HEK293 (cell line): ENCODE measurements at regions not wholly inside any gene's neighbourhood (a gene's known extent, or its start where the extent isn't known, plus 50 kb on each side); places are given as distances from the start of the nearest gene placed in this dataset.
"Not testable (repeated sequence)": the region's sequence is repeated elsewhere in the genome, so short reads cannot be mapped to it uniquely, and the experiment has no call there.

ENCODE experiments used
- CTCF ChIA-PET: fragments of 350-600 bp; formaldehyde crosslinking; extraction: SDS; loops from one replicate; lab custom pipeline; 2021; ENCODE audit warnings: antibody characterized with exemption; lab: Yijun Ruan, JAX
- POLR2A ChIA-PET: fragments of 300-600 bp; formaldehyde crosslinking; extraction: SDS; loops from one replicate; lab custom pipeline; 2020; ENCODE audit warnings: antibody characterized with exemption, inconsistent platforms; lab: Yijun Ruan, JAX
- H3K27ac ChIP-seq: fragments of 200-500 bp; sonication (Bioruptor generic); 2 replicates; pipeline ENCODE4 v1.5.1; 2014; ENCODE audit warnings: low read depth, low read length, control low read depth, inconsistent platforms; ENCODE audit errors: extremely low read depth
- H3K36me3 ChIP-seq, 2 experiments: fragments of 200-500 bp in 1 of 2; sonication (Bioruptor generic) in 1 of 2; 1 replicate in 1 of 2; 2 replicates in 1 of 2; pipeline ENCODE4 v1.5.1; 2014 to 2017; ENCODE audit warnings: inconsistent platforms in 2 of 2, low read length in 2 of 2; ENCODE audit not compliant: control insufficient read depth in 2 of 2, insufficient read depth in 1 of 2
- H3K4me1 ChIP-seq: fragments of 200-500 bp; sonication (Bioruptor generic); 2 replicates; pipeline ENCODE4 v1.5.1; 2014; ENCODE audit warnings: mild to moderate bottlenecking, low read length, inconsistent platforms; ENCODE audit not compliant: control insufficient read depth, insufficient read depth
- H3K4me3 ChIP-seq: 2 replicates; pipeline ENCODE4 v1.5.1; 2011; ENCODE audit warnings: low read depth, mild to moderate bottlenecking, control low read depth, low read length, moderate library complexity
- H3K9me3 ChIP-seq: fragments of 200-500 bp; sonication (Bioruptor generic); 2 replicates; pipeline ENCODE4 v1.5.1; 2014; ENCODE audit warnings: low read depth, low read length, inconsistent platforms; ENCODE audit not compliant: control insufficient read depth, insufficient read depth
- ATF2 ChIP-seq: fragments of 450-650 bp; formaldehyde crosslinking; IDR thresholded peaks from 2 replicates; pipeline ENCODE4 v1.5.1; 2016; ENCODE audit warnings: missing biosample characterization, missing genetic modification characterization, low read depth
- GLIS2 ChIP-seq: fragments of 450-650 bp; formaldehyde crosslinking; IDR thresholded peaks from 2 replicates; pipeline ENCODE4 v1.5.1; 2016; ENCODE audit warnings: missing biosample characterization, missing genetic modification characterization
- KLF16 ChIP-seq: fragments of 450-650 bp; formaldehyde crosslinking; IDR thresholded peaks from 2 replicates; pipeline ENCODE4 v1.5.1; 2017; ENCODE audit warnings: missing biosample characterization, missing genetic modification characterization
- REPIN1 ChIP-seq: fragments of 450-650 bp; formaldehyde crosslinking; IDR thresholded peaks from 2 replicates; pipeline ENCODE4 v1.5.1; 2017; ENCODE audit warnings: missing biosample characterization, missing genetic modification characterization, low read depth
- YY2 ChIP-seq: fragments of 450-650 bp; formaldehyde crosslinking; IDR thresholded peaks from 2 replicates; pipeline ENCODE4 v1.5.1; 2016; ENCODE audit warnings: missing biosample characterization, missing genetic modification characterization
- ZIC2 ChIP-seq: fragments of 450-650 bp; formaldehyde crosslinking; IDR thresholded peaks from 2 replicates; pipeline ENCODE4 v1.5.1; 2016; ENCODE audit warnings: missing biosample characterization, missing genetic modification characterization
- ZNF239 ChIP-seq: fragments of 450-650 bp; formaldehyde crosslinking; IDR thresholded peaks from 2 replicates; pipeline ENCODE4 v1.5.1; 2016; ENCODE audit warnings: missing biosample characterization, missing genetic modification characterization
- ZNF24 ChIP-seq: fragments of 450-650 bp; formaldehyde crosslinking; IDR thresholded peaks from 2 replicates; pipeline ENCODE4 v1.5.1; 2016; ENCODE audit warnings: missing biosample characterization, missing genetic modification characterization
- ZNF26 ChIP-seq: fragments of 450-650 bp; formaldehyde crosslinking; IDR thresholded peaks from 2 replicates; pipeline ENCODE4 v1.5.1; 2016; ENCODE audit warnings: missing biosample characterization, missing genetic modification characterization
- ZNF266 ChIP-seq: fragments of 450-650 bp; formaldehyde crosslinking; IDR thresholded peaks from 2 replicates; pipeline ENCODE4 v1.5.1; 2016; ENCODE audit warnings: missing biosample characterization, missing genetic modification characterization, low read depth
- ZNF292 ChIP-seq: fragments of 450-650 bp; formaldehyde crosslinking; IDR thresholded peaks from 2 replicates; pipeline ENCODE4 v1.5.1; 2016; ENCODE audit warnings: low read depth, missing biosample characterization, missing genetic modification characterization, borderline replicate concordance
- ZNF433 ChIP-seq: fragments of 450-650 bp; formaldehyde crosslinking; IDR thresholded peaks from 2 replicates; pipeline ENCODE4 v1.5.1; 2016; ENCODE audit warnings: missing biosample characterization, missing genetic modification characterization, low read depth
- ZNF561 ChIP-seq: fragments of 450-650 bp; IDR thresholded peaks from 2 replicates; pipeline ENCODE4 v1.5.1; 2018; ENCODE audit warnings: missing biosample characterization, missing genetic modification characterization, borderline replicate concordance
- ZNF585B ChIP-seq: fragments of 450-650 bp; formaldehyde crosslinking; IDR thresholded peaks from 2 replicates; pipeline ENCODE4 v1.5.1; 2016; ENCODE audit warnings: missing biosample characterization, missing genetic modification characterization
- ZNF610 ChIP-seq: fragments of 450-650 bp; formaldehyde crosslinking; IDR thresholded peaks from 2 replicates; pipeline ENCODE4 v1.5.1; 2016; ENCODE audit warnings: missing biosample characterization, missing genetic modification characterization, borderline replicate concordance
- ZNF629 ChIP-seq: fragments of 450-650 bp; formaldehyde crosslinking; IDR thresholded peaks from 2 replicates; pipeline ENCODE4 v1.5.1; 2017; ENCODE audit warnings: missing biosample characterization, missing genetic modification characterization
- ZNF843 ChIP-seq: fragments of 450-650 bp; formaldehyde crosslinking; IDR thresholded peaks from 2 replicates; pipeline ENCODE4 v1.5.1; 2016; ENCODE audit warnings: missing biosample characterization, missing genetic modification characterization

- TF ChIP-seq ZNF585B (tag by site-specific recombination) (no peak), ZNF610 (tag by site-specific recombination) (no peak), ZIC2 (tag by site-specific recombination) (no peak), ZNF629 (tag by site-specific recombination) (no peak), ZNF843 (tag by site-specific recombination) (no peak), ZNF292 (no peak), ZNF239 (tag by site-specific recombination) (no peak), ZNF26 (tag by site-specific recombination) (no peak), ZNF561 (tag by site-specific recombination) (no peak), GLIS2 (tag by site-specific recombination) (no peak), YY2 (no peak), ATF2 (tag by site-specific recombination) (no peak), KLF16 (tag by site-specific recombination) (no peak), ZNF433 (tag by site-specific recombination) (no peak)
- TF ChIP-seq, all 188 proteins: peak for 0
- no peaks in the 10 kb centered on the region for H3K9me3 ChIP-seq
- no peak overlapping the region for H3K4me3 ChIP-seq
- POLR2A ChIA-PET = no interaction called here
- H3K4me1 ChIP-seq = no peaks in the 10 kb centered on the region
- CTCF ChIA-PET = no interaction called here
- H3K27ac ChIP-seq = no peak overlapping the region
- no peaks in the 10 kb centered on the region for H3K36me3 ChIP-seq
These were observed 373.8 kb downstream of the ETV1 start for GRCh38 chr7:13615679-13616078.

GRCh38 chr7:13627455-13627854, 362.0 kb downstream of the ETV1 start:
- no peaks in the 10 kb centered on the region for H3K9me3 ChIP-seq
- H3K4me3 ChIP-seq = no peak overlapping the region
- no peaks in the 10 kb centered on the region for H3K4me1 ChIP-seq
- no peak for TF ChIP-seq ZNF266 (tag by site-specific recombination)
- CTCF ChIA-PET = no interaction called here
- no peak overlapping the region for H3K27ac ChIP-seq
- POLR2A ChIA-PET = no interaction called here
- no peaks in the 10 kb centered on the region for H3K36me3 ChIP-seq

GRCh38 chr7:13628239-13629001, 361.0 kb downstream of the ETV1 start:
- no peaks in the 10 kb centered on the region for H3K4me1 ChIP-seq
- H3K9me3 ChIP-seq = no peaks in the 10 kb centered on the region
- no peak overlapping the region for H3K27ac ChIP-seq
- H3K4me3 ChIP-seq = no peak overlapping the region
- TF ChIP-seq ZNF24 (tag by site-specific recombination) (no peak), ZNF629 (tag by site-specific recombination) (no peak), REPIN1 (tag by site-specific recombination) (no peak)
- H3K36me3 ChIP-seq = no peaks in the 10 kb centered on the region
- ChIA-PET POLR2A (no interaction called here), CTCF (no interaction called here)

DNA sequence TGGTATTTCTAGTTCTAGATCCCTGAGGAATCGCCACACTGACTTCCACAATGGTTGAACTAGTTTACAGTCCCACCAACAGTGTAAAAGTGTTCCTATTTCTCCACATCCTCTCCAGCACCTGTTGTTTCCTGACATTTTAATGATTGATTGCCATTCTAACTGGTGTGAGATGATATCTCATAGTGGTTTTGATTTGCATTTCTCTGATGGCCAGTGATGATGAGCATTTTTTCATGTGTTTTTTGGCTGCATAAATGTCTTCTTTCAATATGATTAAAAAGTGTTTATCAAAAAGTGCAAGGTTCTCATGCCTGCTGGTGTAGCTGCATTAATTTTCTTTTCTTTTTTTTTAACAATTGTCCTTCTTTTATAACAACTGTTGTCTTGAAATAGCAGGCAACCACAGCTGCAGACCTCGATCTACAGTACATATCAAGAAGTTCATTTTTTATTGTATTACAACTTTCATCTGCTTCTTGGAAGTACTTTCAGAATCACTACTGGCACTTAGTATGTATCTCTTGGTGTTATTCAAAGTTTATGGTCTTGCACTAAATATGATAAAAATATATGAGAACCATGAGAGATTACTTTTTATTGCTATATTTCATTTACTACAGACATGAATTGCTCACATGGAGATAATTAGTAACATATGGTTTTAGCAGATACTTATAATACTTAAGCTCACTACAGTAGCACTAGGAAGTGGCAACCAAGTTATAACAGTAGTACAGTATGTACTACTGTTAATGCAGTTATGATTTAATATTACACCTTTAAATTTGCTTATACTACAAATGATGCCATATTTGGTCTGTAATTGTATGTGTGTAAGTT, 358.0 kb downstream of the ETV1 start:
- CTCF ChIA-PET, H3K9me3 ChIP-seq, H3K4me1 ChIP-seq, H3K27ac ChIP-seq, H3K36me3 ChIP-seq, H3K4me3 ChIP-seq, POLR2A ChIA-PET: not testable (repeated sequence)
